HG03439 (cell line): ENCODE measurements at regions not wholly inside any gene's neighbourhood (a gene's known extent, or its start where the extent isn't known, plus 50 kb on each side); places are given as distances from the start of the nearest gene placed in this dataset.
"Not testable (repeated sequence)": the region's sequence is repeated elsewhere in the genome, so short reads cannot be mapped to it uniquely, and the experiment has no call there.

ENCODE experiments used
- ATAC-seq: cut with Tn5 transposase; IDR thresholded peaks from one replicate; pipeline ENCODE4 v1.9.1; 2021; ENCODE audit warnings: mild to moderate bottlenecking, moderate library complexity; ENCODE audit not compliant: unreplicated experiment

DNA sequence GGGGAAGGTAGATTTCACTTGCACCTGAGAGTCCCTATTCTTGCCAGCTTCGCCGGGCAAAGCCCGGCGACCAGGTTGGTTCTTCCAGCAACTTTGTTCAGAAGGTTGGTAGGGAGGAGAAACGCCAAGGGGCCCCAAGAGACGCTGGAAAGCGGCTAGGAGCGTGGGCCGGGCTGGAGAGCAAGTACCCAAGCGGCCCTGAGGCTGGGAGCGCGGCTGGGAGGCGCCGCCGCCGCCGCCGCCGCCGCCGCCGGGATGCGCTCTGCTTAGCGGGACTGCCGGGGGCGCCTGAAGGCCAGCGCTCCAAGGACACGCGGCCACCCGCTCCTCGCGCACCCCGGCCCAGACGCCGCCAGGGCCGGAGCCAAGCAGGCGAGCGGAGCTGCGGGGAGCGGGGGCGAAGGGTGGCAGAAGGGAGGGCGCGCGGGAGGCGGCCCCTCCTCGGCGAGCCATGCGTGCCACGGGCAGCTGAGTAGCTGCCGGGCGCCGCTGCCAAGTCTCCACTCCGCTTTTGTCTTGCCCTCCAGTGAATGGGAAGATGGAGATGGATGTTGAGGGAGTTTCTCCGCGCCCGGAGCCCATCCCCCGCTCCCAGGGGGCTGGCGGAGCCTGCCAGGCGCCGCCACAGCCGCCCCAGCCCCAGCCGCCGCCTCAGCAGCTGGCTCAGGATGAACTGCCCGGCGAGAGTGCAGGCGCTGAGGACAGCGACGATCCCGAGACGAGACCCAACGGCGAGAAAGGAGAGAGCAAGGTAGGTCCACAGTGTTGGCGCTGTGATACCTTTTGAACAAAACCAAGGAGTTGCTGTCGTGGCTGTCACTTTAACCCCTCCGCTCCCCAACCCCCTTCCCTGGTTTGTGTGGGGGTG lies 227.4 kb upstream of the AZI2 start:
- ATAC-seq = no peak

- ATAC-seq = no peak
Measured at GRCh38 chr3:28576614-28577200, 228.1 kb upstream of the AZI2 start.

DNA sequence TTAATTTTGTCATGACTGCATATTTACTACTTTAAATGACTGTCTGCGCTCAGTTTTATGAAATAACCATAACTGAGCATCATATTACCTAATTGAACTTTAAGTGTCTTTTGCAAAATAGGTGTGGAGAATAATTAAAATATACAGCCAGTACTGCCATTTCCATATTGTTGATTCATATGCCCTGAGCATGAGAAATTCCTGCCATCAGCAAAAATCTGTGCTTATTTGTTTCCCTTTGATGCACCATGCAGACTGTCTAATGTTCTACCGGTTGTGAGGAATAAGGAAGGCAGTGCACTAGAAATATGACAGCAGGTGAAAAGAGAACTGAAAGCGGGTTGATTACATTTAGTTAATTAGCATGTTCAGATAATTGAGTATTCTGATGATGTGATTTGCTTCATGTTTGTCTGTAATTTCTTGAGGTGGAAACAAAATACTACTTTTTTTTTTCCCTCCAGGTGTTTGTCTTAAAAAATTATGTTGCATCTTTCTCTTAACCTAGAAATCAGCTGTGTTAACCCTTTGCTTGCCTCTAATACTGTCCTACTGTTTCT lies 229.4 kb upstream of the AZI2 start:
- ATAC-seq = no peak

GRCh38 chr3:28586325-28586724 lies 237.7 kb upstream of the AZI2 start:
- no peak for ATAC-seq

GRCh38 chr3:28587723-28588122 lies 239.1 kb upstream of the AZI2 start:
- ATAC-seq = no peak

GRCh38 chr3:28590216-28590615 lies 241.6 kb upstream of the AZI2 start:
- ATAC-seq = no peak

DNA sequence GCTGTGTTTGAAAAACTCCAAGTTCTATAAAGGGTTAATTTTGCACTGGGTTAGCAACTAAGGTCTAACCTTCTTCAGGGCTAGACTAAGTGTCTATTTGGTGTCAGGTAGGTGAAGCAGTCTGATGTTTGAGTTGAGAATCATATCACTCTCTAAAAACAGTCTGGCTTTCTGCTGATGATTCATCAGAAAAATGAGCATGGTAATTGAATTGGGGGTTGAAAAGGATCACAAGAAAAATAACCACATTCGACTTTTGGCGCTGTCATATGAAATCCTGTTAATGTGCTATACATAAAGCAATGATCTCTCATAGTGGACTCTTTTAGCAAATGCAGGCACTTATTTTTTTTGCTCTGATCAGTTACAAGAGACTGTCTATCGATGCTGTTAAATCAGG lies 242.2 kb upstream of the AZI2 start:
- no peak for ATAC-seq

GRCh38 chr3:28595372-28595771 lies 246.7 kb upstream of the AZI2 start:
- no peak for ATAC-seq

DNA sequence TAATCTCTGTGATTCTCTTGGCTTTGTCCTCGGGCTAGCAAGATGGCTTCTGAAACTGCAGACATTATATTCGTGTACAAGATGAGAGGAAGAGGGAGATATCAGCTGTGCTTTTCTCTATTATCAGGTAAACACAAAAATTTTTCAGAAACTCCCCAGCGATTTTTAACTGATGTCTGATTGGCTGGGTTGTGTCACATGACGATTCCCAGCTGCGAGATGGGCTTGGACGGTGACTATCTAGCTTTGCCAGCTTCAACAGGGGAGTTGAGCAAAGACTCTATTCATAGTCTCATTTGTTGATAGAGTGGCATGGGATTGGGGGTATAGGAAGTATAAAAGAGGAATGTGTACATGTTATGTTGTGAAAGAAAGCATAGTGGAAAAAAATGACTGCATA lies 248.8 kb upstream of the AZI2 start:
- no peak for ATAC-seq

GRCh38 chr3:28598165-28598564 lies 249.5 kb upstream of the AZI2 start:
- ATAC-seq = no peak

- no peak for ATAC-seq
Measured at GRCh38 chr3:28601291-28601690, 252.7 kb upstream of the AZI2 start.

GRCh38 chr3:28606283-28606682 lies 257.7 kb upstream of the AZI2 start:
- no peak for ATAC-seq

GRCh38 chr3:28612232-28612631 lies 263.6 kb upstream of the AZI2 start:
- ATAC-seq = no peak

GRCh38 chr3:28613511-28614106 lies 265.0 kb upstream of the AZI2 start:
- ATAC-seq = no peak

- ATAC-seq = no peak
Measured at GRCh38 chr3:28615071-28615470, 266.4 kb upstream of the AZI2 start.

- ATAC-seq = no peak
Measured at GRCh38 chr3:28615971-28616370, 267.3 kb upstream of the AZI2 start.

GRCh38 chr3:28617821-28618220 lies 269.2 kb upstream of the AZI2 start:
- no peak for ATAC-seq

GRCh38 chr3:28623106-28623505 lies 274.5 kb upstream of the AZI2 start:
- ATAC-seq = no peak

DNA sequence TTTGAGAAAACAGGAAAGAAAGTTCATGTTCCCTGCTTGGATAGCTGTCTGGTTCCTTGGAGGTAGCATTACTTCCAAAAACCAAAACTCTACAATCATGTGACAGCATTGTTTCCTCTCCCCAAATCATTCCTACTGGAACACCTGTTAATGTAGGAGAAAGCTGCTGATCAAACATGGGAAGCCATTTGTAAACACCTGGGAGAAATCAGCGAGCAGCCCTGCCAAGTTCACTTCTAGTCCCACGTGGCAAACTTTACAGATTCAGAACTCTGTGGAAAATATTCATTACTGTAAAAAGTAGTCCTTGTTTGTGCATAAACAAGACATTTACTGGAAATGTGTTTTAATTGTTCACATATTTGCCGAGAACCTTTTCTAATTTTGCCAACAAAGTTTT lies 275.5 kb upstream of the AZI2 start:
- ATAC-seq = no peak

- ATAC-seq = not testable (repeated sequence)
Measured at GRCh38 chr3:28627843-28628242, 279.2 kb upstream of the AZI2 start.

DNA sequence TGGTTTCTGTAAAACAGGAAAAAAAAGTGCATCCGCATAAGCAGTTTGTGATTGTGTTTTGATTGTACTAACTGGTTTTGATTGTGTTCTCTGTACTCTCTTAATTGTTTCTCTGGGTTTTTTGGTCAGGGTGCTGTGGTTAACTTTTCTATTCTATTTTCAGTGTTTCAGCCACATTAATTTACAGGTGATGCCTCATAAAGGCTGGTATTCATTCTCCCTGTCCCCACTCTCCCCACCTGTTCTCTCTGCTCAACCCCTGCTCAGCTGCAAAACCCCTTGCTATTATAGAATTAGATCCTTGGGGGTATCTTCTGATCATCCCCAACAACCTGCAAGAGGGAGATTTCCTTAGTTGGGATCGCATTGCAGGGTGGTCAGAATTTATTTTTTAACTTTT lies 285.4 kb upstream of the AZI2 start:
- no peak for ATAC-seq

GRCh38 chr3:28637742-28638141 lies 289.1 kb upstream of the AZI2 start:
- ATAC-seq = no peak
